HG03442 (cell line): ENCODE measurements at regions not wholly inside any gene's neighbourhood (a gene's known extent, or its start where the extent isn't known, plus 50 kb on each side); places are given as distances from the start of the nearest gene placed in this dataset.
"Not testable (repeated sequence)": the region's sequence is repeated elsewhere in the genome, so short reads cannot be mapped to it uniquely, and the experiment has no call there.

ENCODE experiments used
- ATAC-seq: cut with Tn5 transposase; IDR thresholded peaks from one replicate; pipeline ENCODE4 v1.9.1; 2021; ENCODE audit warnings: mild to moderate bottlenecking, moderate library complexity; ENCODE audit not compliant: unreplicated experiment

DNA sequence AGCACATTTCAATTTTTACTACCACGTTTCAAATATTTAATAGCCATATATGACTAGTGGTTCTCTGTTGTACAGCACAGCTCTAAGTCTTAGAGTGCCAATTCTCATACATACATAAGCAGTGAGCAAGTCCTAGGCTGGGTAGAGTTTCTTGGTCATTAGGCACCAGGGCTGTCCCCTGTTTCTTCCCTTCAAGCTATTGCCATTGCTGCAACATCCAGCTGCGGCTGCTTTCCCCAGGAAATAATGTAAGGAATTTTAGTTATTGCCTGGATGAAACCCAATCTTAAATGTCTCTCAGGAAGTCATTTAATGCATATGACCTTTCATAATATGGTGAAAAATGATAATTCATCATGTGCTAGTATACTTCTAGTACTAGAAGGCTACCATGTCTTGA lies 74.1 kb upstream of the PPP3CA start:
- ATAC-seq, result no peak

DNA sequence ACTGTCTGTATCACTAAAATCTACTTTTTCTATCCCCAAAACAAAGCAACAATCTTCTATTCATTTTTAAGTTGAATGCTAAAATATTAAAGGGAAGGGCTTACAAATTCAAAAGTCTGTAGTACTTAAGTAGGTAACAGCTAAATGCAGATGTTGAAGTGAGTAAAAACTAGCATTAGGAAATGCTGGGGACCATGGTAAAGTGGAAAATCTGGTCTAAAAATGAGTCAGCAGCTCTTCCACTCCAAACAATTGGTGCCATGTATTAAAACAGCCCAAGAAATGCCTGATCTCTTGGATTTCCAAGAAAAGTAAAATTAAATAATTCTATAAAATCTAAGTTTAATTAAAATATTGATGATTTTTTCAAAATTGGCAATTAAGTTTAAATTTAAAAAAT lies 73.3 kb upstream of the PPP3CA start:
- no peak for ATAC-seq

DNA sequence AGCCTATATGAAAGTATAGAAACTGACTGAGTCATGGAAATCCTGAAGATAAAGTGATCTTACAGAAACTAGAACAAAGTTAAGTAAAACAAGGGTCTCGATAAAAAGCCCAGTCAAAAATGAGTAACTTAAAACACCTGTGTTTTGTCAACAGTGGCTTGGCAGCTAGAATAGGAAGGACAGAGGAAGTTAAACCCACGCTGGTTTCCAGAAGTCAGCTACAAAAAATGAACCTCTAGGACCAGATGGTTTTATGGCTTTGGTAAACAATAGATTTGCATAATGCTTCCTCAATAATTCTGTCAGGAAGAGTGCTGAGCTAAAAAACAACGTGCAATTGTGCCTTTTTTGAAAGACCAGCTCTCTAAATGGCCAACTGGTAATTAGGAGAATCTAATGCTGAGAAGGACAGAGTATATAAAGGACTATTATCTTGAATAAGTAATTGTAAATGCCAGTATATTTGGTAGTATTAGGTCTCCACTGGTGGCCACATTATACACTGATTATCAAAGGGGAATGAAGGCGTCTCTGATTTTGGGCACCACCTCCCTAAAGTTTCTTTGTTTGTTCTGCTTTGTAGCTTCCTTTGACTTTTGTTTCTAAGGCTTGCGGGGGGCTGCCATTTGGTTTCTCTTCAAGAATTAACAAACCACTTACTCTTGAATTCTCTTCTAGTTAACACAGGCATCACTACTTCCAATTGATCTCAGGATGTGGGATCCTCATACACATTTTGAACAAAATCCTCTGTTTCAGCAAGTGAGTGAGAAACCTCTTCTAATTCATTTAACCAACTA lies 72.2 kb upstream of the PPP3CA start:
- peak; percentile 64 for ATAC-seq

DNA sequence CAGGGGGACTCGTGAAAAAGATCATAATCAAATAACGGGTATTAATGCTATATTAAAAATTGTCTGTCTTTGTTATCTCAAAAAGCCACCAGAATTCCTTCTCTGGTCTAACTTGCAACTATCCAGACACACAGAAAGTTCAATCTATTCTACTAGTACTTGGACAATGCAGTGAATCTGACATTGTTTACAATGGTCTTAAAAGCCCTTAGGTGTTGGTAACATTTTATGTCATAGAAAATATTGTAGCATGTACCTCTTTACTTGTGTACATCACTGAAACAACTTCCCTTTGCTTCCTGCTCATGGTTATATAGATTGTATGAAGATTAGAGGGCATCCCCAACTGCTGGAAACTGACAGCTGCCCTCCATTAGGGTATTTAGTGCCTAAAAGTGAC lies 71.1 kb upstream of the PPP3CA start:
- no peak for ATAC-seq

DNA sequence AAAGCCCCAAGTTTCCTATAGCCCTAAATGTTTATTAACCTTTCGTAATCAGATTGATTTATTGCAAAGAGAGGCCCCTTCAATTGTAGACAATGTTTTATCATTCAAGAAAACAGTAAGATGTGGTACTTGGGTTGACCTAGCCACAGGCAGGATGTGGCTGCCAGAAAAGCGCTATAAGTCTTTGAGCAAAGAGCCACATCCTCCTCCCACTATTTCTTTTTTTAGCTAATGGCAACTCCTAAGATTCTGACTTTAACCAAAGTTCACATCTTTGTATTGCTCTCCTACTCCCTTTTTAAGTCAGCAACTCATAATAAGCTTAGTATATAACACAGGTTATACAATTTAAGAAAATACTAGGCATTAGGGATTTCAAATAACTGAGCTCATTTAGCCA lies 70.7 kb upstream of the PPP3CA start:
- ATAC-seq, result peak; percentile 79

DNA sequence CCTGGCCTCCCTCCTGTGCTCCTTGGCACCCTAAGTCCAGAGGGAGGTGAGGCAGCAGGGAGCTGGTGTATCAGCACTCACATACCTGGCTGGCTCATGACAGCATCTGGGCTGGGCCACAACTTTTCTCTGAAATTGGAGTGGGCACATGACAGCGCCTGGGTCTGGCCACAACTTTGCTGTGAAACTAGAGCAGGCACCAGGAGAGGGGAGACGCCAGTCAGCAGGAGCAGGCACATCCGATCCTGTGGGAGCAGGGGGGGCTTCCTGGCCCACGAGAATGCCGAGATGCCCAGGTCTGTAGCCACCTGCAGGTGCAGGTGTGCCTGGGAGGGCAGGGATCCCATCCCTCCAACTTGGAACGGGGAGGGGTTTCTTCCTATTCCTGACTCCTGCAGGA lies 69.7 kb upstream of the PPP3CA start:
- no peak for ATAC-seq

DNA sequence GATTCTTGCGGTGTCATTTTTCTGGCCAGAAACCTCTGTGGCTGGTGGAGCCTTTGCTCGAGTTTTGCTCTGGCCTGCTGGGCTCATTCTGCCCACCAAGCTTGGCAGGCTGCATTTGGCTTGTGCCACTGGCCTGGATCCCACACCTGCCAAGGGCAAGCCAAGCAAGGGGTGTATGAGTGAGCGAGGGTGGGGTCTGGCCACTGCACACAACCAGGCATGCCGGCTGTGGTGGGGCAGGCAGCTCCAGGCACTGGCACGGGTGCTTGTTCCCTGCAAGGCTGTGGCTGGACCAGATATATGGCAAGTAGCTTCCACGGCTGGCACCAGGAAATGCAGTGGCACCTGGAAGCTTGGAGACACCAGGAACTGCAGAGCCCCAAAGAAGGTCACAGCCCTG lies 68.6 kb upstream of the PPP3CA start:
- ATAC-seq, result no peak

DNA sequence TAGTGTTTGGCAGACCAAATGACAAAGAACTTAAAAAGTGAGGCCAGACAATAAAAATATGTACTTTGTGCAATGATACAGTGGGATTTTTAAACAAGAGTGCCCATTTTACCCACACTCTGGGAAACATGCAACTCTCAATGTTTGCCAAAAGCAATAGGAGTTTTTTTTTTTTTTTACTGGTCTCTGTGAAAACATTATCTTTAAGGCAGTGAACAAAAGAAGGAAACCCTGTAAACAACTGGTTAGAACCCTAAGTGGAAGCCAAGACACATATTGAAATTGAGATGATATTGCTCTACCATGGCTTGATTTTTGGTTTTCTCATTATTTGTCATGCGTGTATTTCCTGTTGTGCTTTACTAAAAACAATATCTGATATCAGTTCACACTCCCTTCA lies 67.2 kb upstream of the PPP3CA start:
- no peak for ATAC-seq

DNA sequence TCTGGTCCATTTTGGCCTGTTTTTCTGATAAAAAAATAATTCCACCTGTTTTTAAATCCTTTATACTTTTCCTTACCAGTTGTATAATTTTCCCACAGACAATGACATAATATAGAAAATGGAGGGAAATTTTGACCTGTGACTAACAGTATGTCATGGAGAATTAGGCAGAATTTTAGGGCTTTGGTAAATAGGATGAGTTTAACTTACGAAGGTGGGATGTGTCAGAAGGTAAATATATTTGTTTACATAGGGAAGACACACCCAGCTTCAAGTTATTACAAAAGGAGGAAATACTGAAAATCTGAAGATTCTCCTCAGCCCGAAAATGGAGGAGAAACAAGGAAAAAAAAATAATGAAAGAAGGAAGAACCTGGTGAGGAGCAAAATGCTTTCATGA lies 64.6 kb upstream of the PPP3CA start:
- ATAC-seq, result no peak

DNA sequence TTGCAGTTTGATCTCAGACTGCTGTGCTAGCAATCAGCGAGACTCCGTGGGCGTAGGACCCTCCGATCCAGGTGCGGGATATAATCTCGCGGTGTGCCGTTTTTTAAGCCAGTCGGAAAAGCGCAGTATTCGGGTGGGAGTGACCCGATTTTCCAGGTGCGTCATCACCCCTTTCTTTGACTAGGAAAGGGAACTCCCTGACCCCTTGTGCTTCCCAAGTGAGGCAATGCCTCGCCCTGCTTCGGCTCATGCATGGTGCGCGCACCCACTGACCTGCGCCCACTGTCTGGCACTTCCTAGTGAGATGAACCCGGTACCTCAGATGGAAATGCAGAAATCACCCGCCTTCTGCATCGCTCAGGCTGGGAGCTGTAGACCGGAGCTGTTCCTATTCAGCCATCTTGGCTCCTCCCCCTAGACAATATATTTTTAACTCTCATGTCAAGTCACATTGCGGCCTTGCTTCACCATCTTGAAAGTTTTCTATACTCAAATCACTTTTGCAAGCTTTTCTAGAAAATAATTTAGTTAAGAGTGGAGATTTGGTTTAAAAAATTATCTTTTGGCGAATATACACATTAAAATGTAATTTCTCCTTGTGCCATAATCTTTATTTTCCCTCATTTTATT lies 64.1 kb upstream of the PPP3CA start:
- ATAC-seq, result not testable (repeated sequence)

DNA sequence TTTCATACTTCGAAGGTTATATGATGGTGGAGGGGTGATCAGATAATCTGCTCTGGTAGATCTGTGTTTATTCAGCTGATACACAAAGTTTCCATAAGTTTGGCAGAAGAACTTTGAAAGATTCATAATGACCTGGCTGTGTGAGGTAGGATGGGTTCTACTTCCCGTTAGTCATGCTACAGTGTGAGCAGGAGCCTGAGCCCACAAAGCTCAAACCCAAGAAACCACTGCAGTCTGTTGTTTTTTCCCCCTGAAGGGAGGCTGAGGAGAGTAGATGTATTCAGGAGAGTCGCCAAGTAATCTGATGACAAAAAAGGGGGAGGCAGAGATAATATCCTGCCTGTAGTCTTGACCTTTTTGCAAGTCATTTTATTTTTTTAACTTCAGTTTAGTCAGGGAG lies 52.8 kb upstream of the PPP3CA start:
- ATAC-seq, result no peak

DNA sequence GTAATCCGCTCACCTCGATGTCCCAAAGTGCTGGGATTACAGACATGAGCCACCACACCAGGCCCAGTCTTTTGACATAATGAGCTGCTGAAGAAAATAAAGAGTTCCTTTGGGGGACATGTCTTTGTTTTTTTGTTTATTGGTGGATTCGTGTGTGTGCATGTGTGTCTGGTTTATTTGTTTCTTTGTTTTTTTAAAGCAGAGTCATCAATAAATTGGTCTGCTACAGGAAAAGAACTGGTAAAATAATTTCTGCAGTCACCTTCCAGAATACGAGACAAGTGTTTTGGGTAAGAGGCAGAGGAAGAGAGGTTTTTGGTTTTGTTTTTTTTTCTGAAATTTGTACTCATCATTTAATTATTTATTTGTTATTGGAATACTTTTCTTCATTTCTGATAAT lies 51.5 kb upstream of the PPP3CA start:
- no peak for ATAC-seq
